HEK293 (cell line): ENCODE measurements at regions not wholly inside any gene's neighbourhood (a gene's known extent, or its start where the extent isn't known, plus 50 kb on each side); places are given as distances from the start of the nearest gene placed in this dataset.

Experiments
- BCL6B ChIP-seq: fragments of 450-650 bp; formaldehyde crosslinking; IDR thresholded peaks from 2 replicates; pipeline ENCODE4 v1.5.1; 2017; ENCODE audit warnings: missing biosample characterization, missing genetic modification characterization
- CTCF ChIP-seq: fragments of 450-650 bp; formaldehyde crosslinking; IDR thresholded peaks from 2 replicates; pipeline ENCODE4 v1.5.1; 2016; ENCODE audit warnings: missing biosample characterization, missing genetic modification characterization
- FEZF1 ChIP-seq: fragments of 450-650 bp; formaldehyde crosslinking; IDR thresholded peaks from 2 replicates; pipeline ENCODE4 v1.5.1; 2016; ENCODE audit warnings: missing biosample characterization, missing genetic modification characterization
- HOXA7 ChIP-seq: sonication (generic); formaldehyde crosslinking; IDR thresholded peaks from 2 replicates; pipeline ENCODE4 v1.8.1; 2022; ENCODE audit warnings: missing genetic modification reagents, borderline replicate concordance
- SALL2 ChIP-seq: fragments of 450-650 bp; formaldehyde crosslinking; IDR thresholded peaks from 2 replicates; pipeline ENCODE4 v1.5.0; 2017; ENCODE audit warnings: missing biosample characterization, mild to moderate bottlenecking, missing genetic modification characterization, borderline replicate concordance
- SP7 ChIP-seq: fragments of 450-650 bp; formaldehyde crosslinking; IDR thresholded peaks from 2 replicates; pipeline ENCODE4 v1.5.1; 2016; ENCODE audit warnings: missing biosample characterization, missing genetic modification characterization
- WT1 ChIP-seq: fragments of 450-650 bp; formaldehyde crosslinking; IDR thresholded peaks from 2 replicates; pipeline ENCODE4 v1.5.1; 2016; ENCODE audit warnings: missing biosample characterization, missing genetic modification characterization
- YY1 ChIP-seq: fragments of 450-650 bp; formaldehyde crosslinking; IDR thresholded peaks from 2 replicates; pipeline ENCODE4 v1.5.1; 2018; ENCODE audit warnings: missing biosample characterization, missing genetic modification characterization
- ZBTB26 ChIP-seq: fragments of 450-650 bp; formaldehyde crosslinking; optimal IDR thresholded peaks from 2 replicates; pipeline ENCODE3; 2016; ENCODE audit warnings: missing biosample characterization, mild to moderate bottlenecking, missing genetic modification characterization
- ZFP37 ChIP-seq: fragments of 450-650 bp; formaldehyde crosslinking; IDR thresholded peaks from 2 replicates; pipeline ENCODE4 v1.5.1; 2016; ENCODE audit warnings: missing biosample characterization, missing genetic modification characterization
- ZNF10 ChIP-seq: fragments of 450-650 bp; formaldehyde crosslinking; IDR thresholded peaks from 2 replicates; pipeline ENCODE4 v1.5.1; 2017; ENCODE audit warnings: missing biosample characterization, missing genetic modification characterization
- ZNF214 ChIP-seq: fragments of 450-650 bp; formaldehyde crosslinking; IDR thresholded peaks from 2 replicates; pipeline ENCODE4 v1.5.1; 2017; ENCODE audit warnings: missing biosample characterization, mild to moderate bottlenecking, missing genetic modification characterization, borderline replicate concordance
- ZNF629 ChIP-seq: fragments of 450-650 bp; formaldehyde crosslinking; IDR thresholded peaks from 2 replicates; pipeline ENCODE4 v1.5.1; 2017; ENCODE audit warnings: missing biosample characterization, missing genetic modification characterization
- ZSCAN30 ChIP-seq: fragments of 450-650 bp; IDR thresholded peaks from 2 replicates; pipeline ENCODE4 v1.5.1; 2018; ENCODE audit warnings: missing biosample characterization, mild to moderate bottlenecking, missing genetic modification characterization, moderate library complexity

GRCh38 chr4:59091146-59092142 is 1981.3 kb upstream of the IGFBP7 start:
- no peak for TF ChIP-seq CTCF (tag by site-specific recombination)
- no peak for TF ChIP-seq ZNF10 (tag by site-specific recombination)
- no peak for TF ChIP-seq ZSCAN30 (tag by site-specific recombination)
- no peak for TF ChIP-seq HOXA7 (CRISPR knock-in tag)
- TF ChIP-seq BCL6B (tag by site-specific recombination) = no peak
- no peak for TF ChIP-seq YY1 (tag by site-specific recombination)
- TF ChIP-seq SALL2 (tag by site-specific recombination) = no peak
- TF ChIP-seq SP7 (tag by site-specific recombination) = no peak
- no peak for TF ChIP-seq ZFP37 (tag by site-specific recombination)
- TF ChIP-seq ZBTB26 (tag by site-specific recombination) = no peak
- no peak for TF ChIP-seq WT1 (tag by site-specific recombination)
- no peak for TF ChIP-seq ZNF629 (tag by site-specific recombination)
- TF ChIP-seq FEZF1 = no peak
- TF ChIP-seq ZNF214 = no peak
